ENCODE measurements at regions not wholly inside any gene's neighbourhood (a gene's known extent, or its start where the extent isn't known, plus 50 kb on each side); places are given as distances from the start of the nearest gene placed in this dataset.

GRCh38 chr7:9961161-9961922 lies 1012.3 kb upstream of the PHF14 start:
- Histone ChIP-seq H3K27me3 (no peaks in the 10 kb centered on the region), H3K27ac (no peak overlapping the region), H3K4me2 (no peak overlapping the region), H3K9me2 (replicated peaks; ENCODE audit: insufficient read depth) (no peaks in the 10 kb centered on the region), H3K9me3 (ENCODE audit: low read depth) (no peaks in the 10 kb centered on the region), H2AFZ (no peak overlapping the region), H3K36me3 (replicated peaks; ENCODE audit: insufficient read depth, low read depth) (no peaks in the 10 kb centered on the region), H4K20me1 (ENCODE audit: insufficient read depth, poor library complexity, severe bottlenecking) (no peaks in the 10 kb centered on the region), H3K4me1 (ENCODE audit: insufficient read depth) (no peaks in the 10 kb centered on the region), H3K4me3 (no peak overlapping the region), H3K79me2 (no peaks in the 10 kb centered on the region)
- no peak for DNase-seq (ENCODE audit: low spot score)
- TF ChIP-seq, protein P1, sequence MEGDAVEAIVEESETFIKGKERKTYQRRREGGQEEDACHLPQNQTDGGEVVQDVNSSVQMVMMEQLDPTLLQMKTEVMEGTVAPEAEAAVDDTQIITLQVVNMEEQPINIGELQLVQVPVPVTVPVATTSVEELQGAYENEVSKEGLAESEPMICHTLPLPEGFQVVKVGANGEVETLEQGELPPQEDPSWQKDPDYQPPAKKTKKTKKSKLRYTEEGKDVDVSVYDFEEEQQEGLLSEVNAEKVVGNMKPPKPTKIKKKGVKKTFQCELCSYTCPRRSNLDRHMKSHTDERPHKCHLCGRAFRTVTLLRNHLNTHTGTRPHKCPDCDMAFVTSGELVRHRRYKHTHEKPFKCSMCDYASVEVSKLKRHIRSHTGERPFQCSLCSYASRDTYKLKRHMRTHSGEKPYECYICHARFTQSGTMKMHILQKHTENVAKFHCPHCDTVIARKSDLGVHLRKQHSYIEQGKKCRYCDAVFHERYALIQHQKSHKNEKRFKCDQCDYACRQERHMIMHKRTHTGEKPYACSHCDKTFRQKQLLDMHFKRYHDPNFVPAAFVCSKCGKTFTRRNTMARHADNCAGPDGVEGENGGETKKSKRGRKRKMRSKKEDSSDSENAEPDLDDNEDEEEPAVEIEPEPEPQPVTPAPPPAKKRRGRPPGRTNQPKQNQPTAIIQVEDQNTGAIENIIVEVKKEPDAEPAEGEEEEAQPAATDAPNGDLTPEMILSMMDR (IDR thresholded peaks at IDR 0.05; ENCODE audit: poor library complexity): no peak
- TF ChIP-seq EZH2phosphoT487 (IDR thresholded peaks at IDR 0.05; ENCODE audit: low read depth, severe bottlenecking, unreplicated experiment): no peak
- WGBS (ENCODE audit: low lambda C conversion rate, missing lambda C conversion rate): 91% methylated on average over 5 of the region's 5 CpGs

GRCh38 chr7:9962742-9963141 lies 1010.9 kb upstream of the PHF14 start:
- no peak for DNase-seq (ENCODE audit: low spot score)
- no peaks in the 10 kb centered on the region for H3K27me3 ChIP-seq
- no peaks in the 10 kb centered on the region for H3K36me3 ChIP-seq (replicated peaks; ENCODE audit: insufficient read depth, low read depth)
- no peak overlapping the region for H3K27ac ChIP-seq
- H2AFZ ChIP-seq: no peak overlapping the region
- H3K9me3 ChIP-seq (ENCODE audit: low read depth): no peaks in the 10 kb centered on the region
- no peaks in the 10 kb centered on the region for H3K79me2 ChIP-seq
- WGBS (ENCODE audit: low lambda C conversion rate, missing lambda C conversion rate): 74% methylated on average over 4 of the region's 4 CpGs
- no peaks in the 10 kb centered on the region for H3K4me1 ChIP-seq (ENCODE audit: insufficient read depth)
- H3K9me2 ChIP-seq (replicated peaks; ENCODE audit: insufficient read depth): no peaks in the 10 kb centered on the region
- TF ChIP-seq EZH2 (IDR thresholded peaks at IDR 0.05; ENCODE audit: borderline replicate concordance): no peak
- no peak for TF ChIP-seq EZH2phosphoT487 (IDR thresholded peaks at IDR 0.05; ENCODE audit: low read depth, severe bottlenecking, unreplicated experiment)
- TF ChIP-seq, protein P1 (IDR thresholded peaks at IDR 0.05; ENCODE audit: poor library complexity): no peak
- no peak overlapping the region for H3K4me2 ChIP-seq
- no peak overlapping the region for H3K4me3 ChIP-seq
- H4K20me1 ChIP-seq (ENCODE audit: insufficient read depth, poor library complexity, severe bottlenecking): no peaks in the 10 kb centered on the region

GRCh38 chr7:9978106-9979064 lies 995.3 kb upstream of the PHF14 start:
- H3K79me2 ChIP-seq: no peaks in the 10 kb centered on the region
- H4K20me1 ChIP-seq (ENCODE audit: insufficient read depth, poor library complexity, severe bottlenecking): no peaks in the 10 kb centered on the region
- H3K4me1 ChIP-seq (ENCODE audit: insufficient read depth): no peaks in the 10 kb centered on the region
- H3K9me2 ChIP-seq (replicated peaks; ENCODE audit: insufficient read depth): no peaks in the 10 kb centered on the region
- TF ChIP-seq, protein P1 (IDR thresholded peaks at IDR 0.05; ENCODE audit: poor library complexity): no peak
- TF ChIP-seq EZH2phosphoT487 (IDR thresholded peaks at IDR 0.05; ENCODE audit: low read depth, severe bottlenecking, unreplicated experiment): no peak
- no peak for TF ChIP-seq EZH2 (IDR thresholded peaks at IDR 0.05; ENCODE audit: borderline replicate concordance)
- H3K27me3 ChIP-seq: no peaks in the 10 kb centered on the region
- no peaks in the 10 kb centered on the region for H3K36me3 ChIP-seq (replicated peaks; ENCODE audit: insufficient read depth, low read depth)
- no peak overlapping the region for H3K27ac ChIP-seq
- H3K9me3 ChIP-seq (ENCODE audit: low read depth): no peaks in the 10 kb centered on the region
- 60% methylated on average over 4 of the region's 4 CpGs for WGBS (ENCODE audit: low lambda C conversion rate, missing lambda C conversion rate)
- H3K4me3 ChIP-seq: no peak overlapping the region
- no peak overlapping the region for H2AFZ ChIP-seq
- no peak overlapping the region for H3K4me2 ChIP-seq
- DNase-seq (ENCODE audit: low spot score): no peak

All from hepatocyte (in vitro differentiated cells).